ENCODE measurements at regions not wholly inside any gene's neighbourhood (a gene's known extent, or its start where the extent isn't known, plus 50 kb on each side); places are given as distances from the start of the nearest gene placed in this dataset.

- no peak for TF ChIP-seq CTCF (IDR thresholded peaks at IDR 0.05)
- no peak for TF ChIP-seq POLR2A (IDR thresholded peaks at IDR 0.05)
Observed at GRCh38 chr12:123062681-123063486, 82.4 kb downstream of the ARL6IP4 start.

Measured in tibial nerve (tissue), 3 donors.